HEK293 (cell line): ENCODE measurements at regions not wholly inside any gene's neighbourhood (a gene's known extent, or its start where the extent isn't known, plus 50 kb on each side); places are given as distances from the start of the nearest gene placed in this dataset.

ENCODE experiments used
- CTCF ChIA-PET: fragments of 350-600 bp; formaldehyde crosslinking; extraction: SDS; loops from one replicate; lab custom pipeline; 2021; ENCODE audit warnings: antibody characterized with exemption; lab: Yijun Ruan, JAX
- POLR2A ChIA-PET: fragments of 300-600 bp; formaldehyde crosslinking; extraction: SDS; loops from one replicate; lab custom pipeline; 2020; ENCODE audit warnings: antibody characterized with exemption, inconsistent platforms; lab: Yijun Ruan, JAX
- H3K27ac ChIP-seq: fragments of 200-500 bp; sonication (Bioruptor generic); 2 replicates; pipeline ENCODE4 v1.5.1; 2014; ENCODE audit warnings: low read depth, low read length, control low read depth, inconsistent platforms; ENCODE audit errors: extremely low read depth
- H3K36me3 ChIP-seq, 2 experiments: fragments of 200-500 bp in 1 of 2; sonication (Bioruptor generic) in 1 of 2; 1 replicate in 1 of 2; 2 replicates in 1 of 2; pipeline ENCODE4 v1.5.1; 2014 to 2017; ENCODE audit warnings: inconsistent platforms in 2 of 2, low read length in 2 of 2; ENCODE audit not compliant: control insufficient read depth in 2 of 2, insufficient read depth in 1 of 2
- H3K4me1 ChIP-seq: fragments of 200-500 bp; sonication (Bioruptor generic); 2 replicates; pipeline ENCODE4 v1.5.1; 2014; ENCODE audit warnings: mild to moderate bottlenecking, low read length, inconsistent platforms; ENCODE audit not compliant: control insufficient read depth, insufficient read depth
- H3K4me3 ChIP-seq: 2 replicates; pipeline ENCODE4 v1.5.1; 2011; ENCODE audit warnings: low read depth, mild to moderate bottlenecking, control low read depth, low read length, moderate library complexity
- H3K9me3 ChIP-seq: fragments of 200-500 bp; sonication (Bioruptor generic); 2 replicates; pipeline ENCODE4 v1.5.1; 2014; ENCODE audit warnings: low read depth, low read length, inconsistent platforms; ENCODE audit not compliant: control insufficient read depth, insufficient read depth
- GFI1B ChIP-seq: fragments of 450-650 bp; formaldehyde crosslinking; IDR thresholded peaks from 2 replicates; pipeline ENCODE4 v1.5.1; 2016; ENCODE audit warnings: missing biosample characterization, missing genetic modification characterization
- HOXC10 ChIP-seq: sonication (generic); formaldehyde crosslinking; IDR thresholded peaks from 2 replicates; pipeline ENCODE4 v1.8.1; 2023; ENCODE audit warnings: mild to moderate bottlenecking, missing genetic modification reagents
- KLF10 ChIP-seq: fragments of 450-650 bp; IDR thresholded peaks from 2 replicates; pipeline ENCODE4 v1.5.1; 2018; ENCODE audit warnings: missing biosample characterization, mild to moderate bottlenecking, missing genetic modification characterization
- OSR2 ChIP-seq: fragments of 450-650 bp; formaldehyde crosslinking; IDR thresholded peaks from 2 replicates; pipeline ENCODE4 v1.5.1; 2016; ENCODE audit warnings: missing biosample characterization, missing genetic modification characterization
- SP7 ChIP-seq: fragments of 450-650 bp; formaldehyde crosslinking; IDR thresholded peaks from 2 replicates; pipeline ENCODE4 v1.5.1; 2016; ENCODE audit warnings: missing biosample characterization, missing genetic modification characterization
- ZNF10 ChIP-seq: fragments of 450-650 bp; formaldehyde crosslinking; IDR thresholded peaks from 2 replicates; pipeline ENCODE4 v1.5.1; 2017; ENCODE audit warnings: missing biosample characterization, missing genetic modification characterization
- ZNF133 ChIP-seq: fragments of 450-650 bp; formaldehyde crosslinking; IDR thresholded peaks from 2 replicates; pipeline ENCODE4 v1.5.1; 2016; ENCODE audit warnings: missing biosample characterization, missing genetic modification characterization
- ZNF2 ChIP-seq: fragments of 450-650 bp; formaldehyde crosslinking; IDR thresholded peaks from 2 replicates; pipeline ENCODE4 v1.5.1; 2016; ENCODE audit warnings: missing biosample characterization, missing genetic modification characterization
- ZNF223 ChIP-seq: fragments of 450-650 bp; formaldehyde crosslinking; IDR thresholded peaks from 2 replicates; pipeline ENCODE4 v1.5.1; 2016; ENCODE audit warnings: missing biosample characterization, missing genetic modification characterization
- ZNF292 ChIP-seq: fragments of 450-650 bp; formaldehyde crosslinking; IDR thresholded peaks from 2 replicates; pipeline ENCODE4 v1.5.1; 2016; ENCODE audit warnings: low read depth, missing biosample characterization, missing genetic modification characterization, borderline replicate concordance
- ZNF488 ChIP-seq: fragments of 450-650 bp; formaldehyde crosslinking; IDR thresholded peaks from 2 replicates; pipeline ENCODE4 v1.5.1; 2016; ENCODE audit warnings: missing biosample characterization, missing genetic modification characterization
- ZNF629 ChIP-seq: fragments of 450-650 bp; formaldehyde crosslinking; IDR thresholded peaks from 2 replicates; pipeline ENCODE4 v1.5.1; 2017; ENCODE audit warnings: missing biosample characterization, missing genetic modification characterization
- ZNF660 ChIP-seq: fragments of 450-650 bp; IDR thresholded peaks from 2 replicates; pipeline ENCODE4 v1.5.1; 2018; ENCODE audit warnings: missing biosample characterization, mild to moderate bottlenecking, missing genetic modification characterization
- ZNF747 ChIP-seq: fragments of 450-650 bp; formaldehyde crosslinking; IDR thresholded peaks from 2 replicates; pipeline ENCODE4 v1.5.1; 2016; ENCODE audit warnings: missing biosample characterization, missing genetic modification characterization
- ZNF843 ChIP-seq: fragments of 450-650 bp; formaldehyde crosslinking; IDR thresholded peaks from 2 replicates; pipeline ENCODE4 v1.5.1; 2016; ENCODE audit warnings: missing biosample characterization, missing genetic modification characterization
- TF ChIP-seq, protein P1 (sequence below): fragments of 450-650 bp; formaldehyde crosslinking; IDR thresholded peaks from 2 replicates; pipeline ENCODE4 v1.5.1; 2016; ENCODE audit warnings: missing biosample characterization, missing genetic modification characterization
- TF ChIP-seq, protein P2 (sequence below): fragments of 450-650 bp; formaldehyde crosslinking; IDR thresholded peaks from 2 replicates; pipeline ENCODE4 v1.5.1; 2017; ENCODE audit warnings: missing biosample characterization, mild to moderate bottlenecking, missing genetic modification characterization, moderate library complexity
- TF ChIP-seq, protein P3 (sequence below): fragments of 450-650 bp; formaldehyde crosslinking; IDR thresholded peaks from 2 replicates; pipeline ENCODE4 v1.5.1; 2016; ENCODE audit warnings: missing biosample characterization, missing genetic modification characterization
- TF ChIP-seq, protein P4 (sequence below): fragments of 450-650 bp; formaldehyde crosslinking; IDR thresholded peaks from 2 replicates; pipeline ENCODE4 v1.5.1; 2016; ENCODE audit warnings: missing biosample characterization, missing genetic modification characterization, borderline replicate concordance
- TF ChIP-seq, protein P5 (sequence below): fragments of 450-650 bp; formaldehyde crosslinking; IDR thresholded peaks from 2 replicates; pipeline ENCODE4 v1.5.1; 2016; ENCODE audit warnings: missing biosample characterization, missing genetic modification characterization
- TF ChIP-seq, protein P6 (sequence below): IDR thresholded peaks from 2 replicates; pipeline ENCODE4 v1.6.1; 2011; ENCODE audit warnings: mild to moderate bottlenecking, low read depth, low read length, borderline replicate concordance

GRCh38 chr7:101723835-101724234 lies 93.6 kb upstream of the CUX1 start:
- POLR2A ChIA-PET = no interaction called here
- TF ChIP-seq ZNF629 (tag by site-specific recombination) (no peak), ZNF747 (tag by site-specific recombination) (no peak), KLF10 (tag by site-specific recombination) (no peak), SP7 (tag by site-specific recombination) (no peak), OSR2 (tag by site-specific recombination) (no peak), ZNF10 (tag by site-specific recombination) (no peak)
- TF ChIP-seq, protein P1, sequence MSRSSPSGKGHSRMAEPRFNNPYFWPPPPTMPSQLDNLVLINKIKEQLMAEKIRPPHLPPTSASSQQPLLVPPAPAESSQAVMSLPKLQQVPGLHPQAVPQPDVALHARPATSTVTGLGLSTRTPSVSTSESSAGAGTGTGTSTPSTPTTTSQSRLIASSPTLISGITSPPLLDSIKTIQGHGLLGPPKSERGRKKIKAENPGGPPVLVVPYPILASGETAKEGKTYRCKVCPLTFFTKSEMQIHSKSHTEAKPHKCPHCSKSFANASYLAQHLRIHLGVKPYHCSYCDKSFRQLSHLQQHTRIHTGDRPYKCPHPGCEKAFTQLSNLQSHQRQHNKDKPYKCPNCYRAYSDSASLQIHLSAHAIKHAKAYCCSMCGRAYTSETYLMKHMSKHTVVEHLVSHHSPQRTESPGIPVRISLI (tag by site-specific recombination) = no peak
- TF ChIP-seq, protein P2, sequence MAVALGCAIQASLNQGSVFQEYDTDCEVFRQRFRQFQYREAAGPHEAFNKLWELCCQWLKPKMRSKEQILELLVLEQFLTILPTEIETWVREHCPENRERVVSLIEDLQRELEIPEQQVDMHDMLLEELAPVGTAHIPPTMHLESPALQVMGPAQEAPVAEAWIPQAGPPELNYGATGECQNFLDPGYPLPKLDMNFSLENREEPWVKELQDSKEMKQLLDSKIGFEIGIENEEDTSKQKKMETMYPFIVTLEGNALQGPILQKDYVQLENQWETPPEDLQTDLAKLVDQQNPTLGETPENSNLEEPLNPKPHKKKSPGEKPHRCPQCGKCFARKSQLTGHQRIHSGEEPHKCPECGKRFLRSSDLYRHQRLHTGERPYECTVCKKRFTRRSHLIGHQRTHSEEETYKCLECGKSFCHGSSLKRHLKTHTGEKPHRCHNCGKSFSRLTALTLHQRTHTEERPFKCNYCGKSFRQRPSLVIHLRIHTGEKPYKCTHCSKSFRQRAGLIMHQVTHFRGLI = no peak
- TF ChIP-seq, protein P3, sequence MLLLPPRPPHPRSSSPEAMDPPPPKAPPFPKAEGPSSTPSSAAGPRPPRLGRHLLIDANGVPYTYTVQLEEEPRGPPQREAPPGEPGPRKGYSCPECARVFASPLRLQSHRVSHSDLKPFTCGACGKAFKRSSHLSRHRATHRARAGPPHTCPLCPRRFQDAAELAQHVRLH (tag by site-specific recombination) = no peak
- TF ChIP-seq, protein P4, sequence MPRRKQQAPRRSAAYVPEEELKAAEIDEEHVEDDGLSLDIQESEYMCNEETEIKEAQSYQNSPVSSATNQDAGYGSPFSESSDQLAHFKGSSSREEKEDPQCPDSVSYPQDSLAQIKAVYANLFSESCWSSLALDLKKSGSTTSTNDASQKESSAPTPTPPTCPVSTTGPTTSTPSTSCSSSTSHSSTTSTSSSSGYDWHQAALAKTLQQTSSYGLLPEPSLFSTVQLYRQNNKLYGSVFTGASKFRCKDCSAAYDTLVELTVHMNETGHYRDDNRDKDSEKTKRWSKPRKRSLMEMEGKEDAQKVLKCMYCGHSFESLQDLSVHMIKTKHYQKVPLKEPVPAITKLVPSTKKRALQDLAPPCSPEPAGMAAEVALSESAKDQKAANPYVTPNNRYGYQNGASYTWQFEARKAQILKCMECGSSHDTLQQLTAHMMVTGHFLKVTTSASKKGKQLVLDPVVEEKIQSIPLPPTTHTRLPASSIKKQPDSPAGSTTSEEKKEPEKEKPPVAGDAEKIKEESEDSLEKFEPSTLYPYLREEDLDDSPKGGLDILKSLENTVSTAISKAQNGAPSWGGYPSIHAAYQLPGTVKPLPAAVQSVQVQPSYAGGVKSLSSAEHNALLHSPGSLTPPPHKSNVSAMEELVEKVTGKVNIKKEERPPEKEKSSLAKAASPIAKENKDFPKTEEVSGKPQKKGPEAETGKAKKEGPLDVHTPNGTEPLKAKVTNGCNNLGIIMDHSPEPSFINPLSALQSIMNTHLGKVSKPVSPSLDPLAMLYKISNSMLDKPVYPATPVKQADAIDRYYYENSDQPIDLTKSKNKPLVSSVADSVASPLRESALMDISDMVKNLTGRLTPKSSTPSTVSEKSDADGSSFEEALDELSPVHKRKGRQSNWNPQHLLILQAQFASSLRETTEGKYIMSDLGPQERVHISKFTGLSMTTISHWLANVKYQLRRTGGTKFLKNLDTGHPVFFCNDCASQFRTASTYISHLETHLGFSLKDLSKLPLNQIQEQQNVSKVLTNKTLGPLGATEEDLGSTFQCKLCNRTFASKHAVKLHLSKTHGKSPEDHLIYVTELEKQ (tag by site-specific recombination) = no peak
- no peaks in the 10 kb centered on the region for H3K36me3 ChIP-seq
- no peaks in the 10 kb centered on the region for H3K9me3 ChIP-seq
- no peak overlapping the region for H3K27ac ChIP-seq
- H3K4me3 ChIP-seq = no peak overlapping the region
- CTCF ChIA-PET = no interaction called here
- H3K4me1 ChIP-seq = no peaks in the 10 kb centered on the region

- no peak overlapping the region for H3K27ac ChIP-seq
- H3K4me3 ChIP-seq = no peak overlapping the region
- no peaks in the 10 kb centered on the region for H3K4me1 ChIP-seq
- CTCF ChIA-PET = no interaction called here
- H3K9me3 ChIP-seq = no peaks in the 10 kb centered on the region
- H3K36me3 ChIP-seq = no peaks in the 10 kb centered on the region
- TF ChIP-seq ZNF660 (tag by site-specific recombination) = no peak
- no peak for TF ChIP-seq ZNF292
- no peak for TF ChIP-seq ZNF843 (tag by site-specific recombination)
- TF ChIP-seq, protein P5, sequence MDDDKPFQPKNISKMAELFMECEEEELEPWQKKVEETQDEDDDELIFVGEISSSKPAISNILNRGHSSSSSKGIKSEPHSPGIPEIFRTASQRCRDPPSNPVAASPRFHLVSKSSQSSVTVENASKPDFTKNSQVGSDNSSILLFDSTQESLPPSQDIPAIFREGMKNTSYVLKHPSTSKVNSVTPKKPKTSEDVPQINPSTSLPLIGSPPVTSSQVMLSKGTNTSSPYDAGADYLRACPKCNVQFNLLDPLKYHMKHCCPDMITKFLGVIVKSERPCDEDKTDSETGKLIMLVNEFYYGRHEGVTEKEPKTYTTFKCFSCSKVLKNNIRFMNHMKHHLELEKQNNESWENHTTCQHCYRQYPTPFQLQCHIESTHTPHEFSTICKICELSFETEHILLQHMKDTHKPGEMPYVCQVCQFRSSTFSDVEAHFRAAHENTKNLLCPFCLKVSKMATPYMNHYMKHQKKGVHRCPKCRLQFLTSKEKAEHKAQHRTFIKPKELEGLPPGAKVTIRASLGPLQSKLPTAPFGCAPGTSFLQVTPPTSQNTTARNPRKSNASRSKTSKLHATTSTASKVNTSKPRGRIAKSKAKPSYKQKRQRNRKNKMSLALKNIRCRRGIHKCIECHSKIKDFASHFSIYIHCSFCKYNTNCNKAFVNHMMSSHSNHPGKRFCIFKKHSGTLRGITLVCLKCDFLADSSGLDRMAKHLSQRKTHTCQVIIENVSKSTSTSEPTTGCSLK = no peak
- POLR2A ChIA-PET = no interaction called here
Observed at GRCh38 chr7:101724957-101725356, 92.5 kb upstream of the CUX1 start.

- CTCF ChIA-PET = no interaction called here
- Histone ChIP-seq H3K4me3 (no peak overlapping the region), H3K27ac (no peak overlapping the region), H3K36me3 (no peaks in the 10 kb centered on the region), H3K4me1 (no peaks in the 10 kb centered on the region), H3K9me3 (no peaks in the 10 kb centered on the region)
- POLR2A ChIA-PET = no interaction called here
- TF ChIP-seq ZNF223 (tag by site-specific recombination) (no peak), ZNF2 (tag by site-specific recombination) (no peak), ZNF488 (no peak), GFI1B (tag by site-specific recombination) (no peak), HOXC10 (CRISPR knock-in tag) (no peak), SP7 (tag by site-specific recombination) (no peak), ZNF133 (tag by site-specific recombination) (no peak)
- TF ChIP-seq, protein P6, sequence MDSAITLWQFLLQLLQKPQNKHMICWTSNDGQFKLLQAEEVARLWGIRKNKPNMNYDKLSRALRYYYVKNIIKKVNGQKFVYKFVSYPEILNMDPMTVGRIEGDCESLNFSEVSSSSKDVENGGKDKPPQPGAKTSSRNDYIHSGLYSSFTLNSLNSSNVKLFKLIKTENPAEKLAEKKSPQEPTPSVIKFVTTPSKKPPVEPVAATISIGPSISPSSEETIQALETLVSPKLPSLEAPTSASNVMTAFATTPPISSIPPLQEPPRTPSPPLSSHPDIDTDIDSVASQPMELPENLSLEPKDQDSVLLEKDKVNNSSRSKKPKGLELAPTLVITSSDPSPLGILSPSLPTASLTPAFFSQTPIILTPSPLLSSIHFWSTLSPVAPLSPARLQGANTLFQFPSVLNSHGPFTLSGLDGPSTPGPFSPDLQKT = no peak
Observed at GRCh38 chr7:101725921-101726320, 91.5 kb upstream of the CUX1 start.
